Breast epithelium (tissue), 4 donors: ENCODE measurements at regions not wholly inside any gene's neighbourhood (a gene's known extent, or its start where the extent isn't known, plus 50 kb on each side); places are given as distances from the start of the nearest gene placed in this dataset.

Experiments used
- DNase-seq, 2 donors: peaks; one replicate each; pipeline ENCODE4 v3.0.0-alpha.2; 2019; ENCODE audit warnings: low spot score in 2 of 2
- H3K27ac ChIP-seq, 2 donors: fragments of 200-600 bp; sonication (generic) in 1 of 2; one replicate each; pipeline ENCODE4 v1.5.1; 2016 to 2019; ENCODE audit warnings: mild to moderate bottlenecking in 1 of 2
- H3K27me3 ChIP-seq, 2 donors: fragments of 200-600 bp; sonication (generic) in 1 of 2; one replicate each; pipeline versions ENCODE4 v1.5.1 to v1.6.0; 2017 to 2019; ENCODE audit warnings: control low read depth in 1 of 2, mild to moderate bottlenecking in 1 of 2
- H3K36me3 ChIP-seq: fragments of 200-600 bp; one replicate; pipeline ENCODE4 v1.5.1; 2019
- H3K4me1 ChIP-seq, 2 donors: fragments of 200-600 bp; sonication (generic); one replicate each; pipeline ENCODE4 v1.5.1; 2016 to 2019; ENCODE audit warnings: control low read depth in 1 of 2
- H3K4me3 ChIP-seq, 3 donors: fragments of 200-600 bp; sonication (generic); 1 replicate in 2 of 3; 2 replicates in 1 of 3; pipeline ENCODE4 v1.5.1; 2016 to 2019; ENCODE audit warnings: mild to moderate bottlenecking in 3 of 3, moderate library complexity in 2 of 3
- H3K9me3 ChIP-seq, 2 donors: fragments of 200-600 bp; sonication (generic) in 1 of 2; one replicate each; pipeline ENCODE4 v1.5.1; 2016 to 2019; ENCODE audit warnings: control low read depth in 1 of 2
- CTCF ChIP-seq, 3 donors: fragments of 450-650 bp; IDR thresholded peaks; one replicate each; pipeline ENCODE4 v1.5.1; 2016 to 2017; ENCODE audit warnings: antibody characterized with exemption in 3 of 3, mild to moderate bottlenecking in 3 of 3, moderate library complexity in 3 of 3
- POLR2A ChIP-seq: fragments of 450-650 bp; IDR thresholded peaks from one replicate; pipeline ENCODE4 v1.6.1; 2016; ENCODE audit warnings: antibody characterized with exemption, mild to moderate bottlenecking, moderate library complexity
- POLR2AphosphoS5 ChIP-seq, 3 donors: sonication (generic); formaldehyde crosslinking; IDR thresholded peaks; one replicate each; pipeline ENCODE4 v1.6.1; 2017; ENCODE audit warnings: antibody characterized with exemption in 3 of 3
- intact Hi-C: fragments of 100-400 bp; cut with DNase I; formaldehyde crosslinking; loops from one replicate; pipeline ENCODE4 v1.15.1; 2023; ENCODE audit warnings: low total_unique reads

GRCh38 chr11:92136797-92137196 is 87.8 kb upstream of the FAT3 start:
- Histone ChIP-seq H3K27me3 (no peaks in the 10 kb centered on the region), H3K36me3 (no peaks in the 10 kb centered on the region), H3K9me3 (no peaks in the 10 kb centered on the region), H3K27ac (no peak overlapping the region), H3K4me1 (no peaks in the 10 kb centered on the region), H3K4me3 (no peak overlapping the region)
- intact Hi-C loops = loop anchor here (5.0 kb wide), 1 partner anchor 999 kb away; no protein-coding TSS in a partner anchor
- DNase-seq = no peak
- no peak for TF ChIP-seq POLR2A
- TF ChIP-seq CTCF (IDR thresholded peaks at IDR 0.05) = no peak
- no peak for TF ChIP-seq POLR2AphosphoS5 (IDR thresholded peaks at IDR 0.05)

GRCh38 chr11:92131289-92131865 is 93.2 kb upstream of the FAT3 start:
- no peaks in the 10 kb centered on the region for H3K4me1 ChIP-seq
- intact Hi-C loops = no loop called here
- H3K27me3 ChIP-seq = no peaks in the 10 kb centered on the region
- H3K27ac ChIP-seq = no peak overlapping the region
- H3K36me3 ChIP-seq = no peaks in the 10 kb centered on the region
- H3K9me3 ChIP-seq = no peaks in the 10 kb centered on the region
- no peak overlapping the region for H3K4me3 ChIP-seq
- no peak for DNase-seq
- no peak for TF ChIP-seq CTCF (IDR thresholded peaks at IDR 0.05)
- no peak for TF ChIP-seq POLR2AphosphoS5 (IDR thresholded peaks at IDR 0.05)
- no peak for TF ChIP-seq POLR2A

GRCh38 chr11:92130421-92130831 is 94.2 kb upstream of the FAT3 start:
- Histone ChIP-seq H3K4me3 (no peak overlapping the region), H3K27me3 (no peaks in the 10 kb centered on the region), H3K36me3 (no peaks in the 10 kb centered on the region), H3K9me3 (no peaks in the 10 kb centered on the region), H3K27ac (no peak overlapping the region), H3K4me1 (no peaks in the 10 kb centered on the region)
- DNase-seq = no peak
- TF ChIP-seq POLR2A (no peak), POLR2AphosphoS5 (IDR thresholded peaks at IDR 0.05) (no peak), CTCF (IDR thresholded peaks at IDR 0.05) (no peak)
- intact Hi-C loops = no loop called here

- Histone ChIP-seq H3K36me3 (no peaks in the 10 kb centered on the region), H3K4me1 (no peaks in the 10 kb centered on the region), H3K9me3 (no peaks in the 10 kb centered on the region), H3K27ac (no peak overlapping the region), H3K4me3 (no peak overlapping the region), H3K27me3 (no peaks in the 10 kb centered on the region)
- intact Hi-C loops = no loop called here
- no peak for DNase-seq
- no peak for TF ChIP-seq CTCF (IDR thresholded peaks at IDR 0.05)
- no peak for TF ChIP-seq POLR2AphosphoS5 (IDR thresholded peaks at IDR 0.05)
- no peak for TF ChIP-seq POLR2A
These were observed 94.8 kb upstream of the FAT3 start for GRCh38 chr11:92129811-92130210.

DNA sequence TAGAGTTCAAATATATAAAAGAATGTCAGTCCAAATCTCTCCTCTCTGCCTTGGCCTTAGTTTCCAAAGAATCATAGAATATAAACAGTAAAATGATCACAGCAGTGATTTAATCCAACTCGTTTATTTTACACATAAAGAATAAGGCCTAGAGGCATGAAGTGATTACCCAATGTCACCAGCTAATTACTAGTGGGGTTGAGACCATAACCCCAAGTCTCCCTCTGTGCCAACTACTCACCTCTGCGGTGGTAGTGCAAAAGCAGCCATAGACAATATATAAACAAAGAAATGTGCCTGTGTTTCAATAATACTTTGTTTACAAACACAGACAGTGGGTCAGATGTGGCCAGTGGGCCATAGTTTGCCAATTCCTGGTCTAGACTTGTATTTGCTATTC is 96.6 kb upstream of the FAT3 start:
- Histone ChIP-seq H3K4me1 (no peaks in the 10 kb centered on the region), H3K9me3 (no peaks in the 10 kb centered on the region), H3K27me3 (no peaks in the 10 kb centered on the region), H3K36me3 (no peaks in the 10 kb centered on the region), H3K27ac (no peak overlapping the region), H3K4me3 (no peak overlapping the region)
- TF ChIP-seq POLR2AphosphoS5 (IDR thresholded peaks at IDR 0.05) = no peak
- TF ChIP-seq CTCF (IDR thresholded peaks at IDR 0.05) = no peak
- no peak for TF ChIP-seq POLR2A
- no peak for DNase-seq
- intact Hi-C loops = no loop called here
